ENCODE measurements at regions not wholly inside any gene's neighbourhood (a gene's known extent, or its start where the extent isn't known, plus 50 kb on each side); places are given as distances from the start of the nearest gene placed in this dataset.

GRCh38 chr10:63707254-63707910 is 186.2 kb downstream of the REEP3 start:
- TF ChIP-seq CREB5 (CRISPR knock-in tag; IDR thresholded peaks at IDR 0.05; ENCODE audit: low read depth) = peak; percentile 81
- TF ChIP-seq ZNF565 (CRISPR knock-in tag; conservative IDR thresholded peaks at IDR 0.05; ENCODE audit: low read depth) = no peak
- TF ChIP-seq OSR1 (CRISPR knock-in tag; IDR thresholded peaks at IDR 0.05) = no peak
- TF ChIP-seq RARB (CRISPR knock-in tag; IDR thresholded peaks at IDR 0.05) = no peak
- TF ChIP-seq TOX (CRISPR knock-in tag; IDR thresholded peaks at IDR 0.05; ENCODE audit: borderline replicate concordance) = peak; percentile 29; the same call in 1 of the 2 replicates
- no peak for TF ChIP-seq SNAI2 (CRISPR knock-in tag; IDR thresholded peaks at IDR 0.05)
- no peak for TF ChIP-seq ZNF8 (CRISPR knock-in tag; IDR thresholded peaks at IDR 0.05)
- no peak for TF ChIP-seq ESRRG (CRISPR knock-in tag; IDR thresholded peaks at IDR 0.05)
- peak; percentile 87 for TF ChIP-seq ISL1 (CRISPR knock-in tag; IDR thresholded peaks at IDR 0.05)
- TF ChIP-seq PPARA (CRISPR knock-in tag; IDR thresholded peaks at IDR 0.05; ENCODE audit: borderline replicate concordance) = no peak
- peak; percentile 80 for TF ChIP-seq ZC3H10 (CRISPR knock-in tag; IDR thresholded peaks at IDR 0.05)
- peak; percentile 77 for ATAC-seq

GRCh38 chr10:63708421-63708820 is 187.2 kb downstream of the REEP3 start:
- no peak for TF ChIP-seq ZNF8 (CRISPR knock-in tag; IDR thresholded peaks at IDR 0.05)
- no peak for TF ChIP-seq CSDC2 (CRISPR knock-in tag; IDR thresholded peaks at IDR 0.05)
- no peak for TF ChIP-seq CREB5 (CRISPR knock-in tag; IDR thresholded peaks at IDR 0.05; ENCODE audit: low read depth)
- TF ChIP-seq ZFP30 (CRISPR knock-in tag; IDR thresholded peaks at IDR 0.05) = no peak
- TF ChIP-seq POU6F1 (CRISPR knock-in tag; IDR thresholded peaks at IDR 0.05; ENCODE audit: borderline replicate concordance, low read depth) = no peak
- TF ChIP-seq, protein P1, sequence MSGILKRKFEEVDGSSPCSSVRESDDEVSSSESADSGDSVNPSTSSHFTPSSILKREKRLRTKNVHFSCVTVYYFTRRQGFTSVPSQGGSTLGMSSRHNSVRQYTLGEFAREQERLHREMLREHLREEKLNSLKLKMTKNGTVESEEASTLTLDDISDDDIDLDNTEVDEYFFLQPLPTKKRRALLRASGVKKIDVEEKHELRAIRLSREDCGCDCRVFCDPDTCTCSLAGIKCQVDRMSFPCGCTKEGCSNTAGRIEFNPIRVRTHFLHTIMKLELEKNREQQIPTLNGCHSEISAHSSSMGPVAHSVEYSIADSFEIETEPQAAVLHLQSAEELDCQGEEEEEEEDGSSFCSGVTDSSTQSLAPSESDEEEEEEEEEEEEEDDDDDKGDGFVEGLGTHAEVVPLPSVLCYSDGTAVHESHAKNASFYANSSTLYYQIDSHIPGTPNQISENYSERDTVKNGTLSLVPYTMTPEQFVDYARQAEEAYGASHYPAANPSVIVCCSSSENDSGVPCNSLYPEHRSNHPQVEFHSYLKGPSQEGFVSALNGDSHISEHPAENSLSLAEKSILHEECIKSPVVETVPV (CRISPR knock-in tag; IDR thresholded peaks at IDR 0.05) = no peak
- no peak for TF ChIP-seq ARNTL (CRISPR knock-in tag; IDR thresholded peaks at IDR 0.05; ENCODE audit: borderline replicate concordance, low read depth)
- no peak for ATAC-seq

- no peak for ATAC-seq
- TF ChIP-seq CREB5 (CRISPR knock-in tag; IDR thresholded peaks at IDR 0.05; ENCODE audit: low read depth) (no peak), ZNF565 (CRISPR knock-in tag; conservative IDR thresholded peaks at IDR 0.05; ENCODE audit: low read depth) (no peak), TOX (CRISPR knock-in tag; IDR thresholded peaks at IDR 0.05; ENCODE audit: borderline replicate concordance) (no peak), ZFP30 (CRISPR knock-in tag; IDR thresholded peaks at IDR 0.05) (no peak), ARNTL (CRISPR knock-in tag; IDR thresholded peaks at IDR 0.05; ENCODE audit: borderline replicate concordance, low read depth) (no peak), SNAI2 (CRISPR knock-in tag; IDR thresholded peaks at IDR 0.05) (no peak), PPARA (CRISPR knock-in tag; IDR thresholded peaks at IDR 0.05; ENCODE audit: borderline replicate concordance) (no peak), PATZ1 (CRISPR knock-in tag; IDR thresholded peaks at IDR 0.05; ENCODE audit: borderline replicate concordance) (no peak), ZNF8 (CRISPR knock-in tag; IDR thresholded peaks at IDR 0.05) (no peak), ZFP3 (CRISPR knock-in tag; IDR thresholded peaks at IDR 0.05) (no peak), ESRRG (CRISPR knock-in tag; IDR thresholded peaks at IDR 0.05) (no peak), ISL1 (CRISPR knock-in tag; IDR thresholded peaks at IDR 0.05) (no peak), TSHZ2 (CRISPR knock-in tag; IDR thresholded peaks at IDR 0.05) (no peak), GLIS3 (CRISPR knock-in tag; IDR thresholded peaks at IDR 0.05) (no peak), TCF4 (CRISPR knock-in tag; IDR thresholded peaks at IDR 0.05; ENCODE audit: borderline replicate concordance) (no peak), ZNF70 (CRISPR knock-in tag; IDR thresholded peaks at IDR 0.05) (no peak), RARB (CRISPR knock-in tag; IDR thresholded peaks at IDR 0.05) (no peak), BACH2 (CRISPR knock-in tag; IDR thresholded peaks at IDR 0.05; ENCODE audit: borderline replicate concordance) (no peak), CSDC2 (CRISPR knock-in tag; IDR thresholded peaks at IDR 0.05) (no peak)
- TF ChIP-seq, protein P1 (CRISPR knock-in tag; IDR thresholded peaks at IDR 0.05) = no peak
Observed at GRCh38 chr10:63710703-63711102, 189.5 kb downstream of the REEP3 start.
